K562 (cell line): ENCODE measurements at regions not wholly inside any gene's neighbourhood (a gene's known extent, or its start where the extent isn't known, plus 50 kb on each side); places are given as distances from the start of the nearest gene placed in this dataset.

Experiments
- CHD4 ChIP-seq: fragments of 200-600 bp; sonication (generic); IDR thresholded peaks from 3 replicates; pipeline ENCODE4 v1.6.1; 2012; ENCODE audit warnings: low read depth, mild to moderate bottlenecking, mixed read lengths, low read length, inconsistent platforms; ENCODE audit not compliant: insufficient read depth, insufficient replicate concordance, poor library complexity, severe bottlenecking
- CREM ChIP-seq: IDR thresholded peaks from 2 replicates; pipeline ENCODE4 v1.6.1; 2014; ENCODE audit warnings: antibody characterized with exemption, low read depth
- MYC ChIP-seq, 2 experiments: fragments of 250-450 bp in 1 of 2; sonication (Bioruptor Pico) in 1 of 2; IDR thresholded peaks; 2 replicates each; pipeline versions ENCODE4 v1.5.1 to v1.6.1; 2012 to 2021; ENCODE audit warnings: low read depth in 2 of 2, borderline replicate concordance in 1 of 2, improper control_type of control experiment in 1 of 2, low read length in 1 of 2, mild to moderate bottlenecking in 1 of 2, moderate library complexity in 1 of 2
- POLR2B ChIP-seq: fragments of 450-650 bp; IDR thresholded peaks from 2 replicates; pipeline ENCODE4 v1.6.1; 2018; ENCODE audit warnings: low read depth; ENCODE audit not compliant: partially characterized antibody
- PRMT5 ChIP-seq: sonication (generic); formaldehyde crosslinking; IDR thresholded peaks from 2 replicates; pipeline ENCODE4 v1.5.0; 2020; ENCODE audit warnings: missing genetic modification reagents
- ZNF584 ChIP-seq: fragments of 200-800 bp; sonication (Bioruptor generic); IDR thresholded peaks from 2 replicates; pipeline ENCODE4 v1.6.1; 2016; ENCODE audit warnings: low read depth, mild to moderate bottlenecking, missing genetic modification characterization, missing compliant biosample characterization
- TF ChIP-seq, protein P1 (sequence below): fragments of 450-650 bp; formaldehyde crosslinking; IDR thresholded peaks from 2 replicates; pipeline ENCODE4 v1.4.0; 2020; ENCODE audit warnings: mild to moderate bottlenecking, moderate library complexity
- TF ChIP-seq, protein P2 (sequence below): fragments of 250-450 bp; sonication (Bioruptor Pico); IDR thresholded peaks from 2 replicates; pipeline ENCODE4 v1.5.0; 2021
- TF ChIP-seq, protein P3 (sequence below): sonication (generic); formaldehyde crosslinking; IDR thresholded peaks from 2 replicates; pipeline ENCODE4 v1.8.0; 2022; ENCODE audit warnings: mild to moderate bottlenecking, missing genetic modification reagents, borderline replicate concordance
- TF ChIP-seq, protein P4 (sequence below): sonication (generic); formaldehyde crosslinking; IDR thresholded peaks from 2 replicates; pipeline ENCODE4 v1.9.0; 2022; ENCODE audit warnings: mild to moderate bottlenecking, missing genetic modification reagents
- TF ChIP-seq, protein P5 (sequence below): fragments of 450-650 bp; conservative IDR thresholded peaks from 2 replicates; pipeline ENCODE4 v1.6.1; 2016; ENCODE audit warnings: missing genetic modification characterization, low read depth, mild to moderate bottlenecking, control low read depth, missing compliant biosample characterization
- TF ChIP-seq, protein P6 (sequence below): fragments of 450-650 bp; formaldehyde crosslinking; IDR thresholded peaks from 2 replicates; pipeline ENCODE4 v1.4.0; 2020; ENCODE audit warnings: mild to moderate bottlenecking, moderate library complexity
- TF ChIP-seq, protein P7 (sequence below), 2 experiments: IDR thresholded peaks; 2 replicates each; pipeline ENCODE4 v1.6.1; 2012; ENCODE audit warnings: improper control_type of control experiment in 2 of 2, low read depth in 2 of 2, low read length in 2 of 2, borderline replicate concordance in 1 of 2

DNA sequence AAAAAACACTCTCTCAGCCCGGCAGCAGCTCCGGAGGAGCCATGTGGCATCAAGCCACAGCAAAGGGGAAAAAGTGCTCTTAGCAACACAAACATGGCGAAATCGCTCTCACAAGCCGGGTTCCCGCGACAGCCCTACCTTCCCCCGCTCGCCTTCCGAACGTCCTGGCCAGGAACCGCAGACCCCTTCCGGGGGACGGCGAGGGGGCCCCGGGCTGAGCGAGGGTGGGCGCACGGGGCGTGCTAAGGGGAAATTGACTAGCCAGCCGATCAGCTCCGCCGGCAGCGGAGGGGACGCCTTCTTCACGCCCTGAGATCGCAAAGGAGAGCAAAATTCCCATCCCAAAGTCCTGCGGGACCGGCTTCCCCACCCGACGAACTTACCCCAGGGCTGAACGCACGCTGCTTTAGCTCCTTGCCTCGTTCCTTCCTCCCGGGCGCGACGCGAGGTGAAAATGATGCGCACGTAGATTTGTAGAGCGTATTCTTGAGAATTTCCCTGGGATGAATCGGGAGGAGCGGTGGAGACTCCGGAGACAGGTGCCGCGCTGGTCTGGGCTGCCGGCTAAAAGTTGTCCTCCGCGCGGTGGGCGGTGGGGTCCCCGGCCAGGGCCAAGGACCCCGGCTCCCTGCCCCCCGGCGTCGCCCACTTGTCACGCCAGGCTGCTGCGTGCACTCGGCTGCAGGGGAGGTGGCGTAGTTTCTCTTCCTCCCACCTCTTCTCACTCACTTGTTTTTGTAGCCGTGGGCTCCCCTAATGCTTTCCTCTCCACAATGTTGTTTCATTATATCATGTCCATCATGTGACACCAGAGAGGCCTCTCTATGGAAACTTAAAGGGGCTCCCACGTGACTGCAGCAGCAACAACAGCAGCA is 220.1 kb upstream of the MKLN1 start (continued):
- TF ChIP-seq MYC (IDR thresholded peaks at IDR 0.05; ENCODE audit: low read depth, low read length) (peak; percentile 28; the same call in 1 of the 2 replicates), MYC (CRISPR knock-in tag; IDR thresholded peaks at IDR 0.05; ENCODE audit: borderline replicate concordance, low read depth) (no peak; the same call in 1 of the 2 replicates), CREM (peak; percentile 57), POLR2B (peak; percentile 45), CHD4 (peak; percentile 50), PRMT5 (no peak), ZNF584 (no peak)
- TF ChIP-seq, protein P1, sequence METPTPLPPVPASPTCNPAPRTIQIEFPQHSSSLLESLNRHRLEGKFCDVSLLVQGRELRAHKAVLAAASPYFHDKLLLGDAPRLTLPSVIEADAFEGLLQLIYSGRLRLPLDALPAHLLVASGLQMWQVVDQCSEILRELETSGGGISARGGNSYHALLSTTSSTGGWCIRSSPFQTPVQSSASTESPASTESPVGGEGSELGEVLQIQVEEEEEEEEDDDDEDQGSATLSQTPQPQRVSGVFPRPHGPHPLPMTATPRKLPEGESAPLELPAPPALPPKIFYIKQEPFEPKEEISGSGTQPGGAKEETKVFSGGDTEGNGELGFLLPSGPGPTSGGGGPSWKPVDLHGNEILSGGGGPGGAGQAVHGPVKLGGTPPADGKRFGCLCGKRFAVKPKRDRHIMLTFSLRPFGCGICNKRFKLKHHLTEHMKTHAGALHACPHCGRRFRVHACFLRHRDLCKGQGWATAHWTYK (CRISPR knock-in tag) = 0 out of 2 replicates have a peak, but pooled peaks have one; percentile 31
- TF ChIP-seq, protein P2, sequence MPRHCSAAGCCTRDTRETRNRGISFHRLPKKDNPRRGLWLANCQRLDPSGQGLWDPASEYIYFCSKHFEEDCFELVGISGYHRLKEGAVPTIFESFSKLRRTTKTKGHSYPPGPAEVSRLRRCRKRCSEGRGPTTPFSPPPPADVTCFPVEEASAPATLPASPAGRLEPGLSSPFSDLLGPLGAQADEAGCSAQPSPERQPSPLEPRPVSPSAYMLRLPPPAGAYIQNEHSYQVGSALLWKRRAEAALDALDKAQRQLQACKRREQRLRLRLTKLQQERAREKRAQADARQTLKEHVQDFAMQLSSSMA (CRISPR knock-in tag) = 0 out of 2 replicates have a peak, but pooled peaks have one; percentile 53
- TF ChIP-seq, protein P3, sequence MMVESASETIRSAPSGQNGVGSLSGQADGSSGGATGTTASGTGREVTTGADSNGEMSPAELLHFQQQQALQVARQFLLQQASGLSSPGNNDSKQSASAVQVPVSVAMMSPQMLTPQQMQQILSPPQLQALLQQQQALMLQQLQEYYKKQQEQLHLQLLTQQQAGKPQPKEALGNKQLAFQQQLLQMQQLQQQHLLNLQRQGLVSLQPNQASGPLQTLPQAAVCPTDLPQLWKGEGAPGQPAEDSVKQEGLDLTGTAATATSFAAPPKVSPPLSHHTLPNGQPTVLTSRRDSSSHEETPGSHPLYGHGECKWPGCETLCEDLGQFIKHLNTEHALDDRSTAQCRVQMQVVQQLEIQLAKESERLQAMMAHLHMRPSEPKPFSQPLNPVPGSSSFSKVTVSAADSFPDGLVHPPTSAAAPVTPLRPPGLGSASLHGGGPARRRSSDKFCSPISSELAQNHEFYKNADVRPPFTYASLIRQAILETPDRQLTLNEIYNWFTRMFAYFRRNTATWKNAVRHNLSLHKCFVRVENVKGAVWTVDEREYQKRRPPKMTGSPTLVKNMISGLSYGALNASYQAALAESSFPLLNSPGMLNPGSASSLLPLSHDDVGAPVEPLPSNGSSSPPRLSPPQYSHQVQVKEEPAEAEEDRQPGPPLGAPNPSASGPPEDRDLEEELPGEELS = peak; percentile 50; the same call in 1 of the 2 replicates
- TF ChIP-seq, protein P4, sequence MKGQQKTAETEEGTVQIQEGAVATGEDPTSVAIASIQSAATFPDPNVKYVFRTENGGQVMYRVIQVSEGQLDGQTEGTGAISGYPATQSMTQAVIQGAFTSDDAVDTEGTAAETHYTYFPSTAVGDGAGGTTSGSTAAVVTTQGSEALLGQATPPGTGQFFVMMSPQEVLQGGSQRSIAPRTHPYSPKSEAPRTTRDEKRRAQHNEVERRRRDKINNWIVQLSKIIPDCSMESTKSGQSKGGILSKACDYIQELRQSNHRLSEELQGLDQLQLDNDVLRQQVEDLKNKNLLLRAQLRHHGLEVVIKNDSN (CRISPR knock-in tag) = peak; percentile 98
- TF ChIP-seq, protein P5, sequence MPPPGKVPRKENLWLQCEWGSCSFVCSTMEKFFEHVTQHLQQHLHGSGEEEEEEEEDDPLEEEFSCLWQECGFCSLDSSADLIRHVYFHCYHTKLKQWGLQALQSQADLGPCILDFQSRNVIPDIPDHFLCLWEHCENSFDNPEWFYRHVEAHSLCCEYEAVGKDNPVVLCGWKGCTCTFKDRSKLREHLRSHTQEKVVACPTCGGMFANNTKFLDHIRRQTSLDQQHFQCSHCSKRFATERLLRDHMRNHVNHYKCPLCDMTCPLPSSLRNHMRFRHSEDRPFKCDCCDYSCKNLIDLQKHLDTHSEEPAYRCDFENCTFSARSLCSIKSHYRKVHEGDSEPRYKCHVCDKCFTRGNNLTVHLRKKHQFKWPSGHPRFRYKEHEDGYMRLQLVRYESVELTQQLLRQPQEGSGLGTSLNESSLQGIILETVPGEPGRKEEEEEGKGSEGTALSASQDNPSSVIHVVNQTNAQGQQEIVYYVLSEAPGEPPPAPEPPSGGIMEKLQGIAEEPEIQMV (tag) = no peak
- TF ChIP-seq, protein P6, sequence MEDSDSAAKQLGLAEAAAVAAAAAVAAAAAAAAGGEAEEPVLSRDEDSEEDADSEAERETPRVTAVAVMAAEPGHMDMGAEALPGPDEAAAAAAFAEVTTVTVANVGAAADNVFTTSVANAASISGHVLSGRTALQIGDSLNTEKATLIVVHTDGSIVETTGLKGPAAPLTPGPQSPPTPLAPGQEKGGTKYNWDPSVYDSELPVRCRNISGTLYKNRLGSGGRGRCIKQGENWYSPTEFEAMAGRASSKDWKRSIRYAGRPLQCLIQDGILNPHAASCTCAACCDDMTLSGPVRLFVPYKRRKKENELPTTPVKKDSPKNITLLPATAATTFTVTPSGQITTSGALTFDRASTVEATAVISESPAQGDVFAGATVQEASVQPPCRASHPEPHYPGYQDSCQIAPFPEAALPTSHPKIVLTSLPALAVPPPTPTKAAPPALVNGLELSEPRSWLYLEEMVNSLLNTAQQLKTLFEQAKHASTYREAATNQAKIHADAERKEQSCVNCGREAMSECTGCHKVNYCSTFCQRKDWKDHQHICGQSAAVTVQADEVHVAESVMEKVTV = no peak
- TF ChIP-seq, protein P7, sequence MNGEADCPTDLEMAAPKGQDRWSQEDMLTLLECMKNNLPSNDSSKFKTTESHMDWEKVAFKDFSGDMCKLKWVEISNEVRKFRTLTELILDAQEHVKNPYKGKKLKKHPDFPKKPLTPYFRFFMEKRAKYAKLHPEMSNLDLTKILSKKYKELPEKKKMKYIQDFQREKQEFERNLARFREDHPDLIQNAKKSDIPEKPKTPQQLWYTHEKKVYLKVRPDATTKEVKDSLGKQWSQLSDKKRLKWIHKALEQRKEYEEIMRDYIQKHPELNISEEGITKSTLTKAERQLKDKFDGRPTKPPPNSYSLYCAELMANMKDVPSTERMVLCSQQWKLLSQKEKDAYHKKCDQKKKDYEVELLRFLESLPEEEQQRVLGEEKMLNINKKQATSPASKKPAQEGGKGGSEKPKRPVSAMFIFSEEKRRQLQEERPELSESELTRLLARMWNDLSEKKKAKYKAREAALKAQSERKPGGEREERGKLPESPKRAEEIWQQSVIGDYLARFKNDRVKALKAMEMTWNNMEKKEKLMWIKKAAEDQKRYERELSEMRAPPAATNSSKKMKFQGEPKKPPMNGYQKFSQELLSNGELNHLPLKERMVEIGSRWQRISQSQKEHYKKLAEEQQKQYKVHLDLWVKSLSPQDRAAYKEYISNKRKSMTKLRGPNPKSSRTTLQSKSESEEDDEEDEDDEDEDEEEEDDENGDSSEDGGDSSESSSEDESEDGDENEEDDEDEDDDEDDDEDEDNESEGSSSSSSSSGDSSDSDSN (IDR thresholded peaks at IDR 0.05; ENCODE audit: borderline replicate concordance in 1 of 2, low read depth in 2 of 2, low read length in 2 of 2) = peak; percentile 38 to 68; a peak in 2 of 4 replicates
